Skeletal muscle cell (primary cell): ENCODE measurements at regions not wholly inside any gene's neighbourhood (a gene's known extent, or its start where the extent isn't known, plus 50 kb on each side); places are given as distances from the start of the nearest gene placed in this dataset.

Experiments used
- DNase-seq: peaks from one replicate; pipeline ENCODE4 v3.0.0-alpha.2; 2010; ENCODE audit warnings: low read depth
- H3K4me3 ChIP-seq: 2 replicates; pipeline ENCODE4 v1.5.1; 2011; ENCODE audit warnings: low read depth, mild to moderate bottlenecking, control low read depth, low read length, moderate library complexity

GRCh38 chr3:167958141-167958540 is 137.6 kb downstream of the GOLIM4 start:
- DNase-seq, result no peak
- H3K4me3 ChIP-seq, result no peak overlapping the region

GRCh38 chr3:167952969-167953368 is 142.8 kb downstream of the GOLIM4 start:
- no peak overlapping the region for H3K4me3 ChIP-seq
- no peak for DNase-seq

DNA sequence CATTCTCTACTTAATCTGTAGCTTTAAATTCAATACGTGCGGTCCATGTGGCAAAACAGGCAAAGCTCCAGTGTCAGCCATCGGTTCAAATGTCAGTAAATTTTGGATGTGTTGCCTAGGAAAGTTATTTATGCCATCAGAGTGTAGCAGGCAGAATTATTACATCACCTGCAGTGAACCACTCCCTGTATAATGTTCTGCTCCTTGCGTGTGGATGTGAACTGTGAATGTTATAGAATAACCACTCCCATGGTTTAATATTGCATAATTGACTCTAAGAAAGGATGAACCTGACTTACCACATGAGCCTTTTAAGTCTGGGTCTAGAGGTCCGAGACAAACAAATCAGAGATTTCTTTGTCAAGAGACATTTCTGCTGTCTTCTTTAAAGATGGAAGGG is 145.5 kb downstream of the GOLIM4 start:
- DNase-seq, result no peak
- no peak overlapping the region for H3K4me3 ChIP-seq

DNA sequence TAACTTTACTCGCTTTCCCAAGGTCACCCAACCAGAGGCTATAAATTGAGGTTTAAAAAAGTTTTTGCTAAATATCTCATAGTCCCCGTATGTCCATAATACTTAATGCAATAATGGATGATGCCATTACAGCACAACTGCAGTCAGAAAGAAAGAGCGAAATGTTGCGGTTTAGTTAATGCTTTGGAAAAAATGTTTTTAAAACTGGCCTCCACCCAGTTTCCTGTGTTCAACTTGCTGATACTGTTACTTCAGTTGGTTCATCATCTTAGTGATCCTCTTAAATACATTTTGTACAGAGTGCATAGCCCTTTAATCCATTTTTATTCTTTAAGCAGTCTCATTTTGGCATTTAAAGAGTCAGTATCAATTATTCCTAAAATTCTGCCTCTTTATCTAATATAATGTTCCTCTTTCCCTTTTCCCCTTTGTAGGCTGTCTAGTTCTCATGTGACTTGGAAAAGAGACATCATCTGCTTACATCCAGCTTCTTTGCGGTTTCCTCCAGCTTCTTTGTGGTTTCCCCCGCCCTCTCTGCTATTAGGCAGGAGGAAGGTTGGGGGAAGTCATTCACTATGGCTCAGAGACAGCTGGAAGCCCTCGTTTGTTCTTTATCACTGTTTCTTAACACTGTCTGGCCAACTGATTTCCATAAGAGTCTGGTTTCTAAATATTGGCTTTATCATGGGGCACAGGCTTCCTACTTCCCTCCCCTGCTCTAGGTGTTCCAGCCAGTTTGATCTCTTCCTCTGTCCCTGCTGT is 154.3 kb downstream of the GOLIM4 start:
- DNase-seq, result peak; percentile 79
- H3K4me3 ChIP-seq, result no peak overlapping the region

GRCh38 chr3:167940241-167940640 is 155.5 kb downstream of the GOLIM4 start:
- DNase-seq, result no peak
- H3K4me3 ChIP-seq, result no peak overlapping the region

DNA sequence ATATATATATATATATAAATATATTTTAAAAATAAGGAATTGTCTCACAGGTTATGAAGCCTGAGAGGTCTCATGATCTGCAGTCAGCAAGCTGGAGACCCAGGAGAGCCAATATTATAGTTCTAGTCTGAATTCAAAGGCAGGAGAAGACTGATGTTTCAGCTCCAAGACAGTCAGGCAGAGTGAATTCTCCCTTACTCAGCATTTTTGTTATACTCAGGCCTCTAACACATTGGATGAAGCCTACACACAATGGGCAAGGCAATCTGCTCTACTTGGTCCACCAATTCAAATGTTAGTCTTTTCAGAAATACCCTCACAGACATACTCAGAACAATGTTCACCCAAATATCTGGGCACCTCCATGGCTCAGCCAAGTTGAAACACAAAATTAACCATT is 157.2 kb downstream of the GOLIM4 start:
- no peak overlapping the region for H3K4me3 ChIP-seq
- no peak for DNase-seq

- no peak overlapping the region for H3K4me3 ChIP-seq
- no peak for DNase-seq
Observed at GRCh38 chr3:167936019-167936418, 159.7 kb downstream of the GOLIM4 start.

DNA sequence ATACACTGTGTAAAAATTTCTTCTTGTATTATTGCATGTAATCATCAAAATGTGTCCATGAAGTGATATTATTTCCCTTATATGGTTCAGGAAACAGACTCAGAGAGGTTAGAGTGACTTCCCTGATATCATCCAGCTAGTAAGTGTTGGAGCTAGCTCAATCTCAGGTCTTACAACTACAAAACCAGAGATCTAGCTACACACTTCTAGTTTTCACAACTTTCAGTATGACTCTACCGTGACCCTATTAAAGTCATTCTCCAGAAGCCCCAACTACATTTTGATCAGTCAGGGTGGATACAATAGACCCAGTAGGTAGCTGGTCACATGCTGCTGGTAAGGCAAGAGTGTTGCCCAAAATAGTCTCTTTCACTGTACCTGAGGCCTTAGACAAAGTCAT is 165.3 kb downstream of the GOLIM4 start:
- no peak for DNase-seq
- H3K4me3 ChIP-seq, result no peak overlapping the region

DNA sequence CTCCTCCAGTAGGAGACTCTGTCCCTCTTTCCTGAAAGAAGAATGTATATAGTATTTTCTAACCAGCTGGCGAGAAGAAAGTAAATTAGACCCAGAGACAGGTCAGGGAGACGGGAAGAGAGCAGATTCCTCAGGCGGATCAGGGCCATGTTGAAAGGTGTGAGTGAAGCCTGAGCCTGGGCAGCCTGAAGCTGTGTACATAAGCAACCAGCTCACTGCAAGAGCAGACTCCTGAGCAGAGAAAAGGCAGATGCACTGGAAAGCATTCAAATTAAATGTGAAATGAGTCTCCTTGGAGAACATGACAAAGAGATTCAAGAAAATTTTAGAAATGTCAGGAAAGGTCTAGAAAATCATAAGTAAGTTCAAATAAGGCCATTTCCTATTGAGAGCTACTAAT is 165.8 kb downstream of the GOLIM4 start:
- DNase-seq, result no peak
- H3K4me3 ChIP-seq, result no peak overlapping the region

- no peak overlapping the region for H3K4me3 ChIP-seq
Observed at GRCh38 chr3:167928381-167928780, 167.3 kb downstream of the GOLIM4 start.

GRCh38 chr3:167920747-167921146 is 175.0 kb downstream of the GOLIM4 start:
- no peak overlapping the region for H3K4me3 ChIP-seq
- DNase-seq, result no peak

More at GRCh38 chr3:167928381-167928780, 167.3 kb downstream of the GOLIM4 start:
- no peak for DNase-seq

GRCh38 chr3:167919590-167919989 is 176.1 kb downstream of the GOLIM4 start:
- DNase-seq, result no peak
- H3K4me3 ChIP-seq, result no peak overlapping the region

DNA sequence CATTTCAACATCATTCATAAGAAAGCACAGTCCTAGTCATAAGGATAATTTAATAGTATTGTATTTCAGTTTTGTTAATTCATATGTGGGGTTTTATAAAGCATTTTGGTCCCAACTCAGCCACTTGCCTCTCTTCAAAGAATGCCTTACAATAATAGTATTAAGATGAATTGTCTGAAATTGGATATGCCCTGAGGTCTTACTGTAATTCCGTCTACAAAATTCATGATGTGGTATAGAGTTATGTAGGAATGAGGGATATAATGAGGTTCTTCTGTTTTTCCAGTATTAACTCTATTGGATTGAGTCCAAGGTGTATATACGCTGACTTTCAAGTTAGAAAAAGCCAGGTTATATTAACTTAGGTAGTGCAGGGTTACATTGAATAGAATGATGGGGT is 177.0 kb downstream of the GOLIM4 start:
- H3K4me3 ChIP-seq, result no peak overlapping the region
- DNase-seq, result no peak

DNA sequence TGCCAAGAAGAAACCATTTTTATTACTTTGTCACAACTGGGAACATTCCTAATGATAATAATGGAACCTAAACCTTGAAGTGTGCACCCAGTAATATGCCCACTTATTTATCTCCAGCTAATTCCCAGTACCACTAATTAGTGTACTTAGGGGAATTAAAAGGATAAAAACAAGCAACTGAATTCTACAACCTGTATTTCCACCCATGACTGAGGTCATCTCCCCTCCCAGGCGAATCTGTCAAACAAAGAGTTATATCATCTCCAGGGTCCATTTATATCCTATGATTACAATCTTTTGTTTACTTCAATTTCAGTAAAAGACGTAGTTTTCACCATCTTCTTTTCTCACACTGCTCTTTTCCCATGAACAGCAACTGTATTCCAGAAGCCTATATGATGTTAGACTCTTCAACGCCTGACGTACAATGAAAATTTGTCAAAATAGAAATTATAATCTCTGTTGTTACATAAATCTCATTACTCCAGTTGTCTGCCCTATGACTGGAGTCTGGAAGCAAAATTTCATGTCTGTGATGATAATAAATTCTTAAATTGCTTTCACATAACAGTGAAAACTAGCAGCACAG is 177.6 kb downstream of the GOLIM4 start:
- no peak overlapping the region for H3K4me3 ChIP-seq
- DNase-seq, result no peak

DNA sequence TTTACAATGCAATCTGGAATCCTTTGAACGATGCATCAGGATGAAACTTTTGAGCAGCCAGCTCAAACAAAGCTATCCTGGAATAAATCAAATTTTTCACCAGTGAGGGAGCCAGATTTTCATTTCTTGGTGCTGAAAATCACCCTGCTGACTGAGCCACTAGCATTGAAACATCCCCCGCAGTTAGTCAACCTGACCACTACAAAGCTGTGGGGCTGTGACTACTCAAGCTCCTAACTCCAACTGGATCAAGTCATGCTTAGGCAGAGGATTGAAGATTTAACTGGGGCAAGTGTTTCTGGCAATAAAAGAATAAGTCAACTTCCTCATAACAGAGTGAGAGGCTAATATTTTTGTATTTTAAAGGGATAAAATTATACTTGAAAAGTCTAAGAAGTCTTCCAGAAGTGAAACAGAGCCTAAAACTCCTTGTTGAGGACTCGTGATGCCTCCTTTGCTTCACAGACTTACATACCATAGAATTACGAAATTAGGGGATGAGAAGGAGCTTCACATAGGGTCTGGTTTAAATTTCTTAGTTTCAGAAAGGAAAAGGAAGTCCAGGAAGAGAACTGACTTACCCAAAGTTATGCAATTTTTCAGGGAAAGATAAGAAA is 177.8 kb downstream of the SERPINI1 start:
- no peak overlapping the region for H3K4me3 ChIP-seq
- DNase-seq, result peak; percentile 5

DNA sequence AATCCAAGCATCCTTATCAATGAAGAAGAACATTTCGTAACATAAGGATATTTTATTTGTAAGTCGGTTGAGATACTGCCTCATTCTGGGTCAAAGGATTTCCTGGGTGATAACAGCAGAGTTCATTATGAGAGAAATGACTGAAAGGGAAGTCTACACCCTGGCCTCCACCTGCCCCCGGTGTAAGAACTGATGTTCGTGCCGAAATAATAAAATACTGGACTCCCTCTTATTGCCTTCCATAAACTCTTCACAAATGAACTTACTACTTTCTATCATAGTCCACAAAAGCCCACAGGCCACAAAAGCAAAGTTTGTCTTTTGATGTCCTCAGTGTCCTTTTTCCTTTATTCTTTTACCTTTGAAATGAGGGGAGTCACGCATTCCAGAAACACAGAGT is 174.4 kb downstream of the SERPINI1 start:
- no peak for DNase-seq
- no peak overlapping the region for H3K4me3 ChIP-seq

DNA sequence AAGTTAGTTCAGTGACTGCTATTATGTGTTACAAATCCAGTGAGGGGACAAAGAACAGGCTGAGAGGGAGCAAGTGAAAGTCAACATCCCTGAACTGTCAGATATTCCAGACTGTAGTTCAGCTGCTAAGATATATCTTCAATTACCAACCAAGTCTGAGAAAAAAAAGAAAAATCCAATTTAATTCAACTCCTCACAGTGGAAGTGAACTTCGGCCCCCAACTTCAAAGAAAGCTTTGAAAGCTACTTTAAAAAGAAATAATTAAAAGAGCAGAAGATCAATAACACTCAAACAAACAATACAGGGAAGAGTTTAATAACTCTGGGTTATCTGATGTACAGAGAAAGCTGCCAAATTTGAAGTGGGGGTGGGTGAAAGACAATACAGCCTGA is 174.0 kb downstream of the SERPINI1 start:
- no peak overlapping the region for H3K4me3 ChIP-seq
- DNase-seq, result no peak

DNA sequence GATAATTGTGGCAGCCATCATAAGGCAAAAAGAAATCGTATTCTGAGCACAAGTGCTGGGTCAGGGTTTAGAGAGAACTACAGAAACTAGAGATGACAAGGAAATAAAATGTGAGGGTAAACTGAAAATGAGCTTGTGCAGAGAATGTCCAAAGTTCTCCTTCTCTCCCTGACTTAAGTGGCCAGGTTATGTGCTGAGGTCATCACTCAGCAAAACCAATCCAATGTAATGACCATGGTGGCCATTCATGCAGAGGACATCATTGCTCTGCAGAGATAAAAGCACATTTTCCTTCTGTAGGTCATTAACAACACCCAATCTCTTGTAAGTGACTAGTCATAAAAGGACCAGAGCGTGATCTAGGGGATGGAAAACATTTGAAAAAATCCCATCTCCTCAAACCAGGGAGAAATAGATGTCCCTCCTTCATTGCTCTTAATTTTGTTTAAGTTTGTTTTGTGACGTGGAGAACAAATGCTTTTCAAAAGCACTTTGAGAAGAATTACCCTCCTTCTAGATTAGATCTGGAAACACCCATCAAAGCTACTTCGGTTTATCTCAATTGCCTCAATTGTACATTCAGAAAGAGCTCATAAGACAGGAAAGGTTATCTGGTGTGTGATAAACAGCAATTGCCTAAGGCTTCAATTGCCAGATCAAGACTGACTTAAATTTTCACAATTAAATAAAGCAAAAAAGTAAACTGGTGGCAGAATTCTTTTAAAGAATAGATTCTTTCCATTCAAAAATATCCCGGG is 173.4 kb downstream of the SERPINI1 start:
- no peak overlapping the region for H3K4me3 ChIP-seq
- DNase-seq, result no peak

- DNase-seq, result no peak
- H3K4me3 ChIP-seq, result no peak overlapping the region
Observed at GRCh38 chr3:167908221-167908620, 172.7 kb downstream of the SERPINI1 start.

- DNase-seq, result no peak
- no peak overlapping the region for H3K4me3 ChIP-seq
Observed at GRCh38 chr3:167901138-167901537, 165.6 kb downstream of the SERPINI1 start.
